ACC112 (cell line): ENCODE measurements at regions not wholly inside any gene's neighbourhood (a gene's known extent, or its start where the extent isn't known, plus 50 kb on each side); places are given as distances from the start of the nearest gene placed in this dataset.
"Not testable (repeated sequence)": the region's sequence is repeated elsewhere in the genome, so short reads cannot be mapped to it uniquely, and the experiment has no call there.

Experiments
- H2AFZ ChIP-seq: fragments of 200-600 bp; sonication (generic); one replicate; pipeline ENCODE4 v1.6.0; 2017; ENCODE audit warnings: antibody characterized with exemption, low read length; ENCODE audit not compliant: unreplicated experiment
- H3K27ac ChIP-seq: fragments of 200-600 bp; sonication (generic); 2 replicates; pipeline ENCODE4 v1.5.1; 2014; ENCODE audit warnings: low read depth, mild to moderate bottlenecking, antibody characterized with exemption, low read length, moderate library complexity
- H3K27me3 ChIP-seq: fragments of 200-600 bp; sonication (generic); 2 replicates; pipeline ENCODE4 v1.6.1; 2014; ENCODE audit warnings: mild to moderate bottlenecking, antibody characterized with exemption, low read length, moderate library complexity, mixed read lengths; ENCODE audit not compliant: insufficient read depth
- H3K36me3 ChIP-seq: fragments of 200-600 bp; sonication (generic); 2 replicates; pipeline ENCODE4 v1.6.1; 2016; ENCODE audit warnings: mild to moderate bottlenecking, antibody characterized with exemption, low read length, moderate library complexity, mixed read lengths; ENCODE audit not compliant: insufficient read depth
- H3K4me1 ChIP-seq: fragments of 200-600 bp; sonication (generic); one replicate; pipeline ENCODE4 v1.6.1; 2016; ENCODE audit warnings: low read length, mixed read lengths; ENCODE audit not compliant: insufficient read depth, unreplicated experiment, control insufficient read depth
- H3K4me3 ChIP-seq: fragments of 200-600 bp; sonication (generic); 2 replicates; pipeline ENCODE4 v1.5.1; 2014; ENCODE audit warnings: mild to moderate bottlenecking, low read depth, low read length
- H3K79me2 ChIP-seq: fragments of 200-600 bp; sonication (generic); one replicate; pipeline ENCODE4 v1.6.0; 2016; ENCODE audit warnings: low read length; ENCODE audit not compliant: control insufficient read depth, unreplicated experiment, insufficient read depth

- Histone ChIP-seq H3K27me3 (no peaks in the 10 kb centered on the region), H3K4me3 (no peak overlapping the region), H2AFZ (no peak overlapping the region), H3K27ac (no peak overlapping the region), H3K4me1 (no peaks in the 10 kb centered on the region), H3K79me2 (no peaks in the 10 kb centered on the region), H3K36me3 (no peaks in the 10 kb centered on the region)
Measured at GRCh38 chr18:37847544-37847943, 281.9 kb upstream of the CELF4 start.

DNA sequence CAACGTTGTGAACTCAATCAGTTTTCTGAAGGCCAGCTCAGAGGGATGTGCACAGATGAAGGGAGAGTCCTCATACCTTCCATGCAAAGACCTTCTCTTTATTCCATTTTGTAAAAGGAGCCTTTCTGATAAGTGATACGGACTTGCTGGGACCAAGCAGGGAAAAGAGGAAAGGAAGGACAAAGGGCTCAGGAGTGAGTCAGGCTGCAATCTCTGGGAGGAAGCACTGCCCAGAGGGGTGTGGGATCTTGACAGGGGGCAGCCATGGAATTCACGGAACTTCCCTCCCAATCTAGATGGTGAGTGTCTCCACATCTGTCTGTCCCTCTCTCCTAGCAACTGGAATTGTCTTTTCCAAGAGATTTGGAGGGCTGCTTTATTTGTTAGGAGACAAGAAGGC, 281.4 kb upstream of the CELF4 start:
- no peak overlapping the region for H3K4me3 ChIP-seq
- no peaks in the 10 kb centered on the region for H3K27me3 ChIP-seq
- H2AFZ ChIP-seq, result no peak overlapping the region
- no peaks in the 10 kb centered on the region for H3K36me3 ChIP-seq
- H3K27ac ChIP-seq, result no peak overlapping the region
- no peaks in the 10 kb centered on the region for H3K4me1 ChIP-seq
- no peaks in the 10 kb centered on the region for H3K79me2 ChIP-seq

GRCh38 chr18:37845498-37845897, 279.9 kb upstream of the CELF4 start:
- Histone ChIP-seq H3K4me1 (no peaks in the 10 kb centered on the region), H3K27me3 (no peaks in the 10 kb centered on the region), H3K27ac (no peak overlapping the region), H3K4me3 (no peak overlapping the region), H2AFZ (no peak overlapping the region), H3K79me2 (no peaks in the 10 kb centered on the region), H3K36me3 (no peaks in the 10 kb centered on the region)

GRCh38 chr18:37844209-37844970, 278.8 kb upstream of the CELF4 start:
- H3K4me1 ChIP-seq, result no peaks in the 10 kb centered on the region
- H3K79me2 ChIP-seq, result no peaks in the 10 kb centered on the region
- H3K4me3 ChIP-seq, result no peak overlapping the region
- no peaks in the 10 kb centered on the region for H3K36me3 ChIP-seq
- H2AFZ ChIP-seq, result no peak overlapping the region
- H3K27ac ChIP-seq, result no peak overlapping the region
- H3K27me3 ChIP-seq, result no peaks in the 10 kb centered on the region

DNA sequence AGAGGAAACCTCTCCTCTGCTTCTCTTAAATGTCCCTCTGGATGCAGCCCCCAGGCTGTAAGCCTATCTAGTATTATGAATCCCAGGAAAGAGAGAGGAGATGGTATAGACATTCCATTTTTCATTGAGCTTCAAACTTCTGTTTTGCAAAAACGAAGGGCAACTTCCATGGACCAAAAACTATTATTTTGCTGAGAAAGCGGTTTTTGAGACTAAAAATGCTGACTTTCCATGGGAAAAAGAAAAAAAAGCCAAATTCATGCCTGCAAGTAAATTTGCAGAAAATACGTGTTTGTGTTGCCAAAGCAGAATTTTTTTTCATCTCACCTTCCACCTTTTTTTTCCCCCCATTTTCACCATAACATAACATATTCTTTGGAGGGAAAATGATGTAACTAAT, 272.5 kb upstream of the CELF4 start:
- Histone ChIP-seq H3K4me3 (no peak overlapping the region), H3K36me3 (no peaks in the 10 kb centered on the region), H3K27ac (no peak overlapping the region)

DNA sequence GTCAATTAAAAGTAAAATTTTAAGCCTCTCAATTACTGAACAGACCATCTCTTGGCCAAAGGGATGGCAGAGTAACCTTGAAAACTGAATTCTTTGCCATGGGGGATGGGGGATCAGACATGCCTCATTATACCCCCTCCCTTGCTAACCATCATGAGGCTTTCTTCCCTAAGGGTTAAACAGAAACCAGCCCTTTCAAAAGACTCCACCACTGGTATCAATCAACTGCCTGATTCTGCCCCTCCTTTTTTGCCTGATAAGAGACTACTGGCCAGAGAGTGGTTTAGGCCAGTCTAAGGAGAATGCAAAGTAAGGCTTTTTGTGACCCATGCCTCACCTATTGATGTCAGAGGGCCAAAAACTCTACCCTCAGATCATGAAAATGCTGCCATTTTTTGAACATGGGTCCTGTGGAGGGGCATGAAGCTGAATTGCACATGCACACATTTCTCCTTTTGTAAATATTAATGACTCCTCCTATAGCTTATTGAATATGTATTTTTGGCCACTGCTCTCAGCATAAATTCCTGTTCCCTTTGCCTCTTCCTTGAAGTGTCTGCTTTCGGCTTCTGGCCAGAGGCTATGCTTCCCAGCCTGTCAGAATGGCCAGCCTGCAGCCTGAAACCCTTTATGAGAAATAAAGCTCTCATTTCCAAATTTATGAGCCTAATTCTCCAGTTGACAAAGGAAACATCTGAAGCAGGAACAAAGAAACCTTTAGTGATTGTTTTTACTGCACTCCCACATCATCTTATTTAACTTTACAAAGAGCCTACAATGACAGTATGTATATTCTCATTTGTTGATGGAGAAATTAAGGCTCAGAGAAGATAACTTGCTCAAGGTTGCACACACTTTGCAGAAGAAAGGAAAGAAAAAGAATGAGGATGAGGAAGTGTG, 270.7 kb upstream of the CELF4 start:
- Histone ChIP-seq H3K27me3 (no peaks in the 10 kb centered on the region), H2AFZ (no peak overlapping the region), H3K4me3 (no peak overlapping the region), H3K36me3 (no peaks in the 10 kb centered on the region), H3K4me1 (no peaks in the 10 kb centered on the region), H3K79me2 (no peaks in the 10 kb centered on the region), H3K27ac (no peak overlapping the region)

More for the DNA sequence above, 272.5 kb upstream of the CELF4 start:
- no peaks in the 10 kb centered on the region for H3K27me3 ChIP-seq
- H3K79me2 ChIP-seq, result no peaks in the 10 kb centered on the region
- no peak overlapping the region for H2AFZ ChIP-seq
- no peaks in the 10 kb centered on the region for H3K4me1 ChIP-seq

DNA sequence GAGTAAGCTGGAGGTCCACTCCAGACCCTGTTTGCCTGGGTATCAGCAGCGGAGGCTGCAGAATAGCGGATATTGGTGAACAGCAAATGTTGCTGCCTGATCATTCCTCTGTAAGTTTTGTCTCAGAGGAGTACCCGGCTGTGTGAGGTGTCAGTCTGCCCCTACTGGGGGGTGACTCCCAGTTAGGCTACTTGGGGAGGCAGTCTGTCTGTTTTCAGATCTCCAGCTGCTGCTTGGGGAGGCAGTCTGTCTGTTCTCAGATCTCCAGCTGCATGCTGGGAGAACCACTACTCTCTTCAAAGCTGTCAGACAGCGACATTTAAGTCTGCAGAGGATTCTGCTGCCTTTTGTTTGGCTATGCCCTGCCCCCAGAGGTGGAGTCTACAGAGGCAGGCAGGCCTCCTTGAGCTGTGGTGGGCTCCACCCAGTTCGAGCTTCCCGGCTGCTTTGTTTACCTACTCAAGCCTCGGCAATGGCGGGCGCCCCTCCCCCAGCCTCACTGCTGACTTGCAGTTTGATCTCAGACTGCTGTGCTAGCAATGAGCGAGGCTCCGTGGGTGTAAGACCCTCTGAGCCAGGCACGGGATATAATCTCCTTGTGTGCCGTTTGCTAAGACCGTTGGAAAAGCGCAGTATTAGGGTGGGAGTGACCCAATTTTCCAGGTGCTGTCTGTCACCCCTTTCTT, 266.6 kb upstream of the CELF4 start:
- H3K79me2 ChIP-seq, H3K27me3 ChIP-seq, H3K4me1 ChIP-seq, H2AFZ ChIP-seq, H3K36me3 ChIP-seq, H3K4me3 ChIP-seq, H3K27ac ChIP-seq: not testable (repeated sequence)

DNA sequence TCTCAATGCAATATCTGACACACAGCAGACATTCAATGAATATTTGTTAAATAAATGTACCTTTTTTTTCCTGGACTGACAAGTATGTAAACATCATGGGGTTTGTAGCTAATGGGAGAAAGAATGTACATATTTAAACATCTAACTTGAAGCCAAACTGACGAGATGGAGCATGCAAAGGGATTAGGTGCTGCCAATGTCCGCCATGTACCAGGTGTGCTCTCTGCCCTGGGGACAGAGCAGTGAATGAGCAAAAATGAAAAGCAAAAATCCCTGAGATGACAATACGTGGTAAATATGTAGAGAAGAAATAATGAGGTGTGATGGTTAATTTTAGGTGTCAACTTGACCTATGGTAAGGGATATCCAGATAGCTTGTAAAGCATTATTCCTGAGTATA, 247.4 kb upstream of the CELF4 start:
- Histone ChIP-seq H3K27me3 (no peaks in the 10 kb centered on the region), H3K4me1 (no peaks in the 10 kb centered on the region), H3K4me3 (no peak overlapping the region), H3K36me3 (no peaks in the 10 kb centered on the region), H3K27ac (no peak overlapping the region), H3K79me2 (no peaks in the 10 kb centered on the region), H2AFZ (no peak overlapping the region)

DNA sequence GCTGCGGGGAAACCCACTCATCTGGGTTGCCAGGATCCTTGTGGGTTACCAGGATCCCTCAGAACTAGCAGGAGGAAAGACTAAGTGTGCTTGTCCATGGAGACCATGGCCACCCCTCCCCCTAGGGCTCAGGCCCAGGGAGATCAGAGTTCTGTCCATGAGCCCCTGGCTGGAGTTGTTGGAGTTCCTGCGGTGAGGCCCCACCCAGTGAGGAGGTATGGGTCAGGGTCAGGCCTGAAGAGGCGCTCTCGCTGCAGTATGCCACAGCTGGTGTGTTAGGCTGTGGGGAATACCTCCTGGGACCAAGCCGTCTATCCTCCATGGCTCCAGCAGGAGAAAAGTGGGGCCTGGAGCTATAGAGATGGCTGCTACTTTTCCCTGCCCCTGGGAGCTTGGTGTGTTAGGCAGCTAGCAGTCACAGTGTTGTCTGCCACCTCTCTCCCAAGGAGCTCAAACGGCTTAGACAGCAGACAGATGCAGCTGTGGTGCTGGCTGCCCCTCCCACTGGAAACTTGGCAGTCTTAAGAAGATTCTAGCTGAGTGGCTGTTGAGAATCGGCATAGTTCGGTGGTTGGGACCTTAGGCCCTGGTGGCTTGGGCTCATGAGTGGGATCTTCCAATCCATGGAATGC, 240.3 kb upstream of the CELF4 start:
- Histone ChIP-seq H3K4me3 (no peak overlapping the region), H3K36me3 (no peaks in the 10 kb centered on the region), H3K27me3 (no peaks in the 10 kb centered on the region), H3K4me1 (no peaks in the 10 kb centered on the region), H3K79me2 (no peaks in the 10 kb centered on the region), H2AFZ (no peak overlapping the region), H3K27ac (no peak overlapping the region)

GRCh38 chr18:37796823-37797349, 231.3 kb upstream of the CELF4 start:
- Histone ChIP-seq H3K4me1 (no peaks in the 10 kb centered on the region), H2AFZ (no peak overlapping the region), H3K27ac (no peak overlapping the region), H3K36me3 (no peaks in the 10 kb centered on the region), H3K4me3 (no peak overlapping the region), H3K79me2 (no peaks in the 10 kb centered on the region), H3K27me3 (no peaks in the 10 kb centered on the region)
